Eye (tissue), 1 donor: ENCODE measurements at regions not wholly inside any gene's neighbourhood (a gene's known extent, or its start where the extent isn't known, plus 50 kb on each side); places are given as distances from the start of the nearest gene placed in this dataset.
"Not testable (repeated sequence)": the region's sequence is repeated elsewhere in the genome, so short reads cannot be mapped to it uniquely, and the experiment has no call there.

Source experiments
- DNase-seq: peaks from one replicate; pipeline ENCODE4 v3.0.0-alpha.2; 2015

DNA sequence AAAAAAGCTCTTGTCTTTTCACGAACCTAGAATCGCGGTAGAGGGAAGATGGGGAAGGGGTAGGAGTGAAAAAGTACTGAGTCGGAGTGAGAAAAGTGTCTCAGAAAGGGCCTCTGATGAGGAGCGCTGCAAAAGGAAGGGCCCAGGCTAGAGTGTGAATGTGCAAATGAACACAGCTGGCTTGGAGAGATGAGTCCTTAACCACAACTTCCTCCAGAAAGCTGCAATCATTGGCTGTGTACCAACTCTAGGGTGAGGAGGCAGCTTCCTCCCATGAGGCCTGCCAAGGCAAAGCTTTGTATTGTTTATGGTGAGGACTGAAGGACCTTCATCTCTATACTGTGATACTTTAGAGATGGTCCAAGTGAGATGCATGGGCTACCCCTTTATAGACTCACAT lies 566.9 kb upstream of the ANO5 start:
- DNase-seq: no peak

DNA sequence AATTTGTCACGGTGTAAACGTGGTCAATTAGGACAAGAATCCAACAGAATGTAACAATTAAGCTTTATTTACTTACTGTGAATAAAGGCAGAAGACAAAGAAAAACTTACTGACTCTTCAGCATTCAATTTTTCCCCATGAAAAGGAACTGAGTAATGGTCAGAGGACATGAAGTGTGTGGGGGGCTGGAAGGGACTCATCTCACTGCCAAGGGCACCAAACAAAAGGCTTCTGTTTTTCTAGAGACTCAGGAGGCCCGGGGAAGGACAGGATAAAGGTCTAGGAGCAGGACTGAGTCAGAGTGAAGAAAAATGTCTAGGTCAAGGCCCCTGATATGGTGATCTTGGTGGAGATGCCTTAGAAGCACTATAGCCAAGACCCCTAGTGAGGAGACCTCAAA lies 564.2 kb upstream of the ANO5 start:
- no peak for DNase-seq

DNA sequence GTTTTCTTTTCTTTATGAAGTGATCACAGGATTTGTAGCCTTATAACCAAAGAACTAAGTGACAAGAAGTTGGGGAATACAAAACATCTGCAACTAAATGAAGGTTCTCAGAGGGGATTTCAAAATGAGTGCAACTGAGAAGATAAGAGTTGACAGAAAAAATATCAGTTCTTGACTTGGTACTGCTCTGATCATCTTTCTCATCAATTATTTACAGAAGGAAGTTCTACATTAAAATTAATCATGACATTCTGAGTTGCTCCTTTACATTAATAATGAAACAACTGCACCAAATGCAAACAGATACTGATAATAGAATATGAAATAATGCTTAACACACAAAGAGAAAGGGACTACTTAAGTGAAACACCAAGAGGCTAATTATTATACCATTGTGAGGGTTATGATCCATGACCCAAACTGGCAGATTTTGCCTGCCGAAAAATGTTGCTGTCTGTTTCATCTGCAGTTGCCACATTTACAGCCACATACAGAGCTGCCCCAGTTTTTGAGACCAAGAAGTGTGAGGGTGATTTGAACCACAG lies 561.9 kb upstream of the ANO5 start:
- DNase-seq: no peak

DNA sequence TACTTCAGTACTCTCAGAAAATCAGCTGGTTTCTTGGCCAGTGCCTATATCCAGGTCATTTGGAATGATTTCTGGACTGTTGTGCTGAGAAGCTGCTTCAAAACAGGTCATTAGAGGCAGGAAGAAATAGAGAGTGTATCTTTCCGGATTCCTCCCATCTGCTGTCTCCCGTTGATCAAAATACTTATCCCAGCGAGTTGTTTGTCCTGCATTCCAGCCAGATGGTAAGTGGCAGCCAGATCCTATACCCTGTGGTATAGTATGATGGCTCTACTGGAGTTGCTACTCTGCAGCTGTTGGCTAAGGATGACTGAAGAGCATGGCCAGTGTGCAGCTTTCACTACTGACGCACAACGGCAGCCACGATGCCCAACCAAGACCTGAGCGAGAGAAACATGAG lies 560.9 kb upstream of the ANO5 start:
- no peak for DNase-seq

DNA sequence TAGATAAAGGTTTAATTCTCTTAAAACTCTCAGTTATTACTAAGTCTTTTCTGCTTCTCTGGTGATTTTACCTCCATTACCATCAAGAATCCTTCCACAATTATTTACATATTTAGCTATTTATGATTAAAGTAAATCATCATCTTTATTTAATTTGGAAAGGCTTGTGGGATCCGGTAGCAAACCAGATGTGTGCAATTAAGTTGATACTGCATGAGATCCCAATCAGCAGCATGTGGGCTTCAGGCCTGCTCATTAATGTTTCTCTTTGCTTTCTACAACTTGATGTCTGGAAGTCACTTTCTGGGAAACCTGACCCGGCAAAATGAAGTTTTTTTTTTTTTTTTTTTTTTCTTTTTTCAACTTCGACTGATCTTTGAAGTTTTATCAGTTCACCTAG lies 558.4 kb upstream of the ANO5 start:
- no peak for DNase-seq

DNA sequence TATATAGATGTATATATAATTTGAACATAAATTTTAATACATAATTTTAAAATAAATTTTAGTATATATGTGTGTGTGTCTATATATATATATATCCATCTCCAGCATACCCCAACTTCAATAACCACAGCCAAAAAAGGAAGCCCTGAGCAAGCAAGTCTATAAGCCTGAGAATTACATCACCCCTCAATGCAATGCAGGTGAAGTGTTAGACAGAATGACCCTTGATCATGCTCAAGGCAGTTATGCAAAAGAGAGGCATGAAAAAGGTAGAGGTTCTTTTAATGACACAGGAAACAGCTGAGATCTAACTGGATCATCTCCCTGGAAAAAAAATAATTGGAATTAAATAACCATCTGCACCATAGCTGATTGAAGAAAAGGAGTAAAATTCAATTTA lies 557.9 kb upstream of the ANO5 start:
- DNase-seq: no peak

DNA sequence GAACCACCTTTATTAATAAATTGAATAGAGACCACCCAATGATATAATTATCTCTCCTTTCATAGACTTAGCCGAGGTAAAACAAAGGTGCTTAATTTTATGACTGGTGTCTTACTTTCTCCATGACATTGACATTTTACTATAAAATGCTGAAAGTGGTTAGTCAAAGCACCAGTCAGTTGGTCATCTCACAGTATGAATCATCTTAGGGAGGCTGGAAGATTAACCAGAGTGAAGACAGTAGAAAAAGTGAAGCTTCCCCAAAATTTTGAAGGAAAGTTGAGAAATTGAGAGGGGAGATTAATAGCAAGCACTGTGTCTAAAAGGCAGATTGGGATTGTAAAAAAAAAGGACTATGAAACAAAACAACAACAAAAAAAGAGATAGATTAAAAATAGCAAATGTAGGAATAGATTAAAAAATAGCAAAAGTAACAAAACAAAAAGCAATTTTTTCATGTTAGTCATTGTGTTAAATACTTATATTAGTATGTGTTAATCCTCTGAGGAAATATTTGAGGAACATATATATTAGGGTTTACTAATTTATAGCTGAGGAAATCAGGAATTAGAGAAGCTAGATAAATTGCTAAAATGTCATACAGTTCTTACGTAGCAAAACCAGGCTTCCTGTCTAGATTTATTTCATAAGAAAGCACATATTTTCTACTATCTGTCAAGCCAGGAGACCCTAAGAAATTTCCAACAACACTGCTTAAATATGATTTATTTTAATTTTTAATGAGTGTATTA lies 557.3 kb upstream of the ANO5 start:
- no peak for DNase-seq

DNA sequence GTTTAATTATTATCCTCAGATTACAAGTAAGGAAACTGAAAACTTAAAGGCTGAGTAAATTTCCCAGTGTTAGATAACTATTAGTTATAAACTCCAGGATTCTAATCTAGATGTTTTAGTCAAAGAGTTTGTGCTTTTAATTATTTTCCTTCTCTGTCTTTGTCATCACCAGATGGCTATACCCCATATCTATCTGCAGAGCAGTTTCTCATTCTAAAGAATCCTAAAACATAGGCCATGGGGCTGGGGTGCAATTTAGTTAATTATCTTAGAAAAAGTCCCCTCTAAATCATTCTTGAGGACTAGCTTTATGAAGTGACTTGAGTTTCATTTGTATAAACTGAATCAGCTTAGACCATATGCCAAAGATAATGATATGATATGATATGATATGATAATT lies 556.3 kb upstream of the ANO5 start:
- no peak for DNase-seq

DNA sequence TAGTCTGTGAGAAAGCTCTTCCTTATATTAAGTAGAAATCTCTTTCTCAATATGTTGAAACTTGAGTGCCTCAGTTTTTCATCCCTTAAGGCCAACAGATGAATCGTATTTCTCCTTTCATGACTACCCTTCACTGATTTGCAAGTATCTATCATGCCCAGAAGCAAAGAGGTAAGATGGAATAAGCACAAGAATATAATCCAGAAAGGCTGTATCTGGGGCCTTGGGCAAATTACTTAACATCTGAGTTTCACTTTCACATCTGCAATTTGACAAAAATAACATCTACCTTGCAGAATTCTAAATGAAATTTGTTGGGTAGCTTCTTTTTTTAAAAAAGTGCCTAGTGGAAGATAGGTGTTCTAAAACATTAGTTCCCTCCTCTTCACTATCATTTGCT lies 552.4 kb upstream of the ANO5 start:
- no peak for DNase-seq

DNA sequence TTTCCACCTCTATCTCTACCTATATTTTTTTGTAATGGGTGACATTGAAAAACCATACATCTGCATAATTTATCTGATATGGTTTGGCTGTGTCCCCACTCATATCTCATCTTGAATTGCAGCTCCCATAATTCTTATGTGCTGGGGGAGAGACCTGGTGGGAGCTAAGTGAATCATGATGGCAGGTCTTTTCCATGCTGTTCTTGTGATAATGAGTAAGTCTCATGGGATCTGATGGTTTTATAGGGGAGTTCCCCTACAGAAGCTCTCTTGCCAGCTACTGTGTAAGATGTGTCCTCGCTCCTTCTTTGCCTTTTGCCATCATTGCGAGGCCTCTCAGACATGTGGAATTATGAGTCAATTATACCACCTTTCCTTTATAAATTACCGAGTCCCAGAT lies 551.0 kb upstream of the ANO5 start:
- no peak for DNase-seq

DNA sequence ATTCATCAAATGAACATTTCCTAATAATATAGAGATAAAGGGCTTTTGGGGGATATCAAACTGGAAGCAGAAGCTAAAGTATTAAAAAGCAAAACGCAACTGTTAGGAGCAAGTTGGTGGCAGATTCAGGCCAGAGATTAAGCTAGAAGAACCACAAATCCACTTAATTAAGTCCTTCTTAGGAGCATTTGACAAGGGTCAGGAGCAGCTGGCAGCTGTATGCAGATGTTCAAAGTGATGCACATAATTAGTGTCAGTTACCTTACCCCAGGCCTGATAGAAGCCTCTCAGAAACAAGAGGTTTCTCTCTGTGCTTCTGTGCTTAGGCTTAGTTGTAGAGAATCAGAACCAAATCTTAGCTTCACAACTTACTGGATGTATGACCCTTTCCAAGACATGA lies 546.5 kb upstream of the ANO5 start:
- no peak for DNase-seq

DNA sequence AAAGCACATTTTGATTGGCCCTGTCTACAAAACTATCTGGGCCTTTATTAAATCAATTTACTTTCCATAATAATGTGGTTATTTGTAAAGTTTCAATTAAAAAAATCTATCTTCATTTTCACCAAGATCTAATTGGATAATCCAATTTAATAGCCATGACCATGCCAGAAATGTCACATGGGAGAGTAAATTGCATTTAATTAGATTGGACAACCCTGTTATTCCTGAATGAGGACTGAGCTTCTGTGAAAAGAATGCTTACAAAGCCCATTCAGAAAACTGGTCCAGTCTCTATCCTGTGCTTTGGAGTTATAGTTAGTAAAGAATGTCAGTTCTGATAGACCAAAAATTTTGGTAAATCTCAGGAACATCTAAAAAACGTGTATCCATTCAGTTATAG lies 541.9 kb upstream of the ANO5 start:
- DNase-seq: peak; percentile 67

DNA sequence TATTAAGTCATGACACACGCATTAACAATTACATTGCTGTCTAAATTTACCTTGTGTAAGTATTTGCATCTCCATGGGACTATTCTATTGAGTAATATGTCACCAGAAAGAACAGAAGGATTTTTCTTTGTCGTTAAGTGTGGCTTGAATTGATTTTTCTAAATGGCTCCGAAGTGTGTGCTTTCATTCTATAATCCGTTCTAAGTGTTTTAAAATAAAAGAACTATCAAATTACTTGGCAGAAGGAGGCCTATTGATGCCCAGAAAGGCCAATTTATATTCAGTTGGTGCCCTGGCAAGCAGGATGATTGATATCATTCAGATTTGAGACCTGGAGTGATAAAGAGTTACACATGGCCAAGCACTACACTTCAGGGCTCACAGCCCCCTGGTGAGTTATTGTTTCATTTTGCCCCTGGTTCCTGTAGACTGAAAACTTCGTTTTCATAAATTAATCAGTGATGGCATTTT lies 538.9 kb upstream of the ANO5 start:
- peak; percentile 33 for DNase-seq

DNA sequence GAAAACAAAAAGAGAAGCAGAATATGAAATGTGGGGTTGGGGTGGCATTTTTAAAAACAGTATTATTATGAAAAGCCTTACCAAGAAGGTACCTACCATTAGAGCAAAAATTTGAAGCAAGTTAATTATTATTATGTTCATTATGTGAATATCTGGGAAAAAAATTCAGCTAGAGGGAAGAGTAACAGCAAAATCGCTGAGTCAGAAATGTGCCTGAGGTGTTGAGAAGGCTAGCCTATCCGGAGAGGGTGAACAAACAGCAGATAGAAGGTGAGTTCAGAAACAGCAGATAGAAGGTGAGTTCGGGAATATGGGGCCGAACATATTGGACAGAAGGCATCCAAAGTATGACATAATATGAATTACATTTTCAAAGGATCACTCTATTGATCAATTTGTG lies 536.8 kb upstream of the ANO5 start:
- no peak for DNase-seq

DNA sequence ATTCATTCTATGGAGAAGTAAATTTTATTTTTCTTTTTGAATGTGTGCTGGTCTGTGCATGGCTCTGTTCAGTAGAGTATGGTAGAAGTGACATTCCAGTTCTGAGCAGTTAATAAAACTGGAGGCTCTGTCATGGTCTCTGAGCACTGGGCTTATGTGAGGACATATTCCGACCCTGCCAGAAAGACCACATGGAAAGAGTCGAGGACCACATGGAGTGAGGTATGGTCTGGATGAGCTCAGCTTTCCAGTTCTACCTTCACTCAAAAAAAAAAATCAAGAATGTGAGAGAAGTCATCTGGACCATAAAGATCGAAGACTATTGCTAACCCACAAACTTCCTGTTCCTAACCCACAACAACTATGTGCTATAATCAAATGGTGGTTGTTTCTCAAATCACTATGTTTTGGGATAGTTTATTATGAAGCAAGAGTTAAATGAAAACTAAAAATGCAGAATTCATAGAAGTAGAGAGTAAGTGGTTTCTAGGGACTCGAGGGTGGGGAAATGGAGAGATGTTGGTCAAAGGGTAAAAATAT lies 534.2 kb upstream of the ANO5 start:
- DNase-seq: no peak

DNA sequence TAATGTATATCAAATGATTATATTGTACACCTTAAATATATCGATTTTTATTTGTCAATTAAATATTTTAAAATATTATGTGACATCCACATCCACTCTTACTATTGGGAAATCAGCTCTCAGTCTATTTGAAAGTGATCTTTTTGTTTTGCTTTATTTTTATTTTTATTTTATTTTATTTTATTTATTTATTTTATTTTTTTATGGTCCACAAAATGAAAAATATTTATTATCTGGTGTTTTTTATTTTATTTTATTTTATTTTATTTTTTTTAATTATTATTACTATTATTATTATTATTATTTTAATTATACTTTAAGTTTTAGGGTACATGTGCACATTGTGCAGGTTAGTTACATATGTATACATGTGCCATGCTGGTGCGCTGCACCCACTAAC lies 533.5 kb upstream of the ANO5 start:
- DNase-seq: not testable (repeated sequence)

DNA sequence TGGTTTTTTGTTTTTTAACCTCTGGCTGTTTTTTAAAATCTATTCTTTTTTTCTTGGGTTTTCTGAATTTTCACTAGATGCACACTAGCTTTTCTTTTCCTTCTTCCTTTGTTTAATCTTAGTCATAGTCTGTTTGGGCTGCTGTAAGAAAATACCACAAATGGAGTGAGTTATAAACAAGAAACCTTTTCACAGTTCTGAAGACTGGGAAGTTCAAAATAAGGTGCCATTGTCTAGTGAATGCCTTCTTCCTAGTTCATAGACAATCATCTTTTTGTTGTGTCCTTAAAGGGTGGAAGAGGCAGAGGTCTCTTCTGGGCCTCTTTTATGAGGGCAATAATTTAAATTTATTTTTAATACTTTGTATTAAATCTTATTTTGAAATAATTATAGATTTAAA lies 532.9 kb upstream of the ANO5 start:
- no peak for DNase-seq

DNA sequence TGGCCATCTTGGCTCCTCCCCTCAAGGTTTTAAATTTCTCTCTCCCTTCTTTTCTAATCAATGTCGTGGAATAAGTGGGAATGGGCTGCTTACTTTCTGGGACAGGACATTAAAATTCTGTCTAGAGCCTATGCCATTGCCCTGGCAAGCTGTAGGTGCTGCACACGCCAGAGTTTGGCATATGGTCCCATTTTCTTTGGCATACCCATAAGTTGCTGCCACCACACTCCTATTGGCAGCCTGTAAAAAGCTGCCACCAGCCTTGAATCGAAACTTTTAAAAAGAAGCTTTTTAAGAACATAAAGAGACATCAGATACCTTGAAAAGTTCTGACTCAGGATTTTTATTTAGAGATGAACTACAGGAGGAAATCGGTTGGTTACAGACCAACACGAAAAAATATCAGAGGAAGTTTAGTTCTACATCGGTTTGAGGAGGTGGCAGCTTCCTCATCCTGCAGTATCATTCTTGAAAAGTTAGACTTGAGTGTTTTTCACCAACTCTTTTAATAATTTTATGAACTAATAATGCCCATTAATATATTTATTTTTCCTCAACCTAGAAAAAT lies 517.8 kb upstream of the ANO5 start:
- DNase-seq: no peak

DNA sequence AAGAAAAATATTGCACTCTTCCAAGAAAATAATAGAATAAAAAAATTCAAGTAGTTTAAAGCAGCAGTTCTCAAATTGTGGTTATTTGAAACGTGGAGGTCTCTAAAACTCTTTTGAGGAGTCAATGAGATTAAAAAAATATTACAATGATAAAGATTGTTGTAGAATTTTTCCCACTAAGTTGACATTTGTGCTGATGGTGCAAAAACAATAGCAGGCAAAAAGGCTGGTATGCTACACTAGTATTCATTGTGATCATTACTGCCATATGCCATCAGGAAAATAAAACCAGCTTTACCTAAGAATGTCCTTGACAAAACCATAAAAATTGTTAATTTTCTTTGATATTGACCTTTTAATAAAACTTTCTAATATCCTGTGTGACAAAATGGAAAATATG lies 505.2 kb upstream of the ANO5 start:
- no peak for DNase-seq

DNA sequence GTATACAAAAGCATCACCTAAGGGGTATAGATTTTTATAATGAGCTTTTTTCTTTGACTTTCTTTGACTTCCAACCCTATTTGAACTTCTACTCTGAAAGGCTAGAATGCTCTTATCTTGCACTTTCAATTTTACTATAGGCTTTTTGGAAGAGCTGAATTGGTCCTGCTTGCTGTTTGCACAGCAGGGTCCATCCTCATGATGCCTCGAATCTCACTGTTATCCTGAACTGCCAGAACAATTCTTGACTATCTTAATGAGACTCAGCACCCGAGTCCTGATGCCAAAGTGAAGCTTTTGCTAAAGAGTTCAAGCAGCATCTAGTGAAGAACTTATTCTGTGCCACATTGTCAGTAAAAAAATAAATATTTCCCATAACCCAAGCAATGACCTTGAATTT lies 488.3 kb upstream of the ANO5 start:
- no peak for DNase-seq

DNA sequence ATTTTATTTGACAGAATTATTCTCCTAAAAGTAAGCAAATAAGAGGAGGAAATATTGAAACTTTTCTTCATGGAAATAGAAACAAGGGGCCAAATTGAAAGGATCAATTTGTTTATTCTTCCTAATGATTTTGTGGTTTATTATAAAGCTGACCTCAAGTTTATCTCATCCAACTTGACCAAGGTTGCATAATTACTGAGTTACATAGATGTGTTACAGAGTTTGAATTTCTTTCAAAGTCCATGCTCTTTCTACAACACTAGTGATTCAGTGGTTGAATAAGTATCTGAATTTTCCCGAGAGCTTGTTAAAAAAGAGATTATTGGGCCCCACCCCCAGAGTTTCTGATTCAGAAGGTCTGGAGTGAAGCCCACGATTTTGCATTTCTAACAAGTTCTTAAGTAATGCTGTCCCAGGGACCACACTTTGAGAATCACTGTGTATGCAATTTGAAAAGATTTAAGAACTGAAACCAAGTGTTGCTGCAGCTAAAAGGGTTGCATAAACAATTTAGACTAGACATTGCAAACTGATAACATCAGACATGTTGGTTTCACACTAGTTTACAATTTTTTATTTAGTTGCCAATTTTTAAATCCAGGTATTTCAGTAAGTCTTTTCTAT lies 485.7 kb upstream of the ANO5 start:
- no peak for DNase-seq

DNA sequence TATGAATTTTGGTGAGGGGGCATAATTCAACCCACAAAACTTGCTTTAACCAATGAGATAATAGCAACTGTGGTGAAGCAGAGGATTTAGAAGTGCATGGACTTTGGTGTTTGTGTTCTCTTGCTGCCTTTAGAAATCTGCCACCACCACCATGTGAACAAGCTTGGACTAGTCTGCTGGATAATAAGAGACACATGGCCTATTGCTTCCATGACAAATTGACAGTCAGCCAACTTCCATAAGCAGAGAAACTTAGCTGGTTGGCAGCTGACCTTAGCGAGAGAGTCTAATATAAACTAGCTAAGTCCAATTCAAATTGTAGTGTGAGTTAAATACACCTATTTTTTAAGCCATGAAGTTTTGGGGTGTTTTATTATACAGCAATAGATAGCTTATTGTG lies 482.1 kb upstream of the ANO5 start:
- DNase-seq: peak; percentile 13

DNA sequence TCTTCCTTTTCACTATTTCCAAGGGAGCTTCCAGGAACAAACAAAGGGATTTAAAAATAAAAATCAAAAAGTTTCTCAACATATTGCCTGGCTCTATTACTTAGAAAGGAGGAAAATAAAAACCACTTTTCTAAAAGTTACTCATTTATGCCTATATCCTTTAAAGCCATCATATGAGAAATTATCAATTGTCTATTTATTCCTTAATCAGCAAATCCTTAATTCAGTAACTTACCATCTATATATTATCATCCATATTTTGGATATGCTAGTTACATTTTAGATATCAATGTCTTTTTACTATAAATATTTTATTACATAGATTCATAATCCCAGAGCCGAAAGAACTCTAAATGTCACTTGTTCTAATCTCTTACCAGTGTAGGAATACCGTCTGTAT lies 481.5 kb upstream of the ANO5 start:
- DNase-seq: no peak

DNA sequence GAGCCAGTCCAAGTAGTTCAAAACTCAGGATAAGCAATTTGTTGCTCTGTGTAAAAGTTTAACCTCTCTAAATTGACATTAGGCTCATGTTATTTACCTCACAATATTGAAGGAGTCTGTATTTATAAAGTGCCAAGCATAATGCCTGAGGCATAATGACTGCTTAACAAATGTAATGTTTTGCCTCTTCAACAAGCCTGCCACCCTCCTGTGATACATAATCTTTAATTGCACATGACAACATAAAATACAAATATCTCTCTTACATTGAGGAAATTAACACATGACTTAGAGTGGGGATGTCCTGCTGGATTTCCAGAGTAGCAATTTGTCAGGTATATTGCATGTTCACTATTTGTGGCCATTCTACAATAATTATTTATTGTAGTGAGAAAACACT lies 469.2 kb upstream of the ANO5 start:
- no peak for DNase-seq
